KBM-7 (cell line): ENCODE measurements at regions not wholly inside any gene's neighbourhood (a gene's known extent, or its start where the extent isn't known, plus 50 kb on each side); places are given as distances from the start of the nearest gene placed in this dataset.
A peak's percentile ranks its signal among the peaks of the same experiment; 100 is the strongest.

Source experiments
- DNase-seq: peaks from one replicate; pipeline ENCODE4 v3.0.0-alpha.2; 2015
- in situ Hi-C: fragments of 300-500 bp; cut with MboI; formaldehyde crosslinking; loops from 2 replicates; pipeline ENCODE4 v1.14.3; 2020; ENCODE audit warnings: low sequenced_read_pairs, low pct_unique_long_range_greater_than_20kb, mixed read lengths

GRCh38 chr5:31052937-31053658 is 140.4 kb upstream of the CDH6 start:
- no peak for DNase-seq

GRCh38 chr5:31051316-31051715 is 142.2 kb upstream of the CDH6 start:
- no peak for DNase-seq
- in situ Hi-C loops: no loop called here

More at GRCh38 chr5:31052937-31053658, 140.4 kb upstream of the CDH6 start:
- in situ Hi-C loops: no loop called here

- no peak for DNase-seq
- in situ Hi-C loops: no loop called here
Measured at GRCh38 chr5:31049936-31050704, 143.4 kb upstream of the CDH6 start.

GRCh38 chr5:31049461-31049860 is 144.0 kb upstream of the CDH6 start:
- DNase-seq: no peak
- in situ Hi-C loops: no loop called here

- no peak for DNase-seq
- in situ Hi-C loops: no loop called here
Measured at GRCh38 chr5:31048282-31049270, 144.9 kb upstream of the CDH6 start.

GRCh38 chr5:31047621-31048020 is 145.9 kb upstream of the CDH6 start:
- in situ Hi-C loops: no loop called here
- no peak for DNase-seq

DNA sequence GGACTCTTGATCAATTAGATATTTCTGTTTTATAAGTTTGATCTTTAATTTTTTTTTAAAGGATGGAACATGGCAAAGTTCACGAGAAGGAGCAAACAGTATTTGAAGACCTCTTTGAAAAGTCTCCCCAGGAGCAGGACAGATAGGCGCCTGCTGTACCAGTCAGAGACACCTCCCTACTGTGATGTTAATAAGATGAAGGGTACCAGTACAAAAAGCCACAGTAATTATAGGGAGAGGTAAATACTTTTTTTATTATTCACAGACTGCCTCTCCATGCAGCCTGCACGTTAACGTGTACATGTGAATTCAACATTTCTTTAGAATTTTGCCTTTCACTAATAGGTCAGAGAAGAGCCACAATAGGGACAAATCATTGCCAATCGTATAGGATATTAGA is 146.5 kb upstream of the CDH6 start:
- no peak for DNase-seq
- in situ Hi-C loops: no loop called here

- DNase-seq: no peak
- in situ Hi-C loops: no loop called here
Measured at GRCh38 chr5:31036411-31036810, 157.1 kb upstream of the CDH6 start.

GRCh38 chr5:31033295-31033694 is 160.2 kb upstream of the CDH6 start:
- in situ Hi-C loops: no loop called here
- no peak for DNase-seq

DNA sequence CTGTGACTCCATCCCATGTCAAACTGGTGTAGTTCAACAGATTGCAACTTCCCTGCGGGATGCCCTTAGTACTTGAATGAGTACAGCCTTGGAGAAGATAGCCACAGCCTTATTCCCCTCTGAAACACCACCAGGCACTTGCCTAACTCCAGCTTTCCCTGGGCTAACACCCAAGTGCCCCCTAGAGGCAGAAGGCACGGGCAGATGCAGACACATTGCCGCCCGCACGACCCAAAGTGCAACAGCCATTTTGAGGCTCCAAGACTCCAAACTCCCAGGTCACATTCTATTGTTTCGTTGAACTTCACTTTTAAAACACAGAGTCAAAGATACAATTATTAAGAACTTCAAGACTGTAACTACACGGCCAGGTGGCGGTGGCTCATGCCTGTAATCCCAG is 163.6 kb upstream of the CDH6 start:
- in situ Hi-C loops: no loop called here
- DNase-seq: peak; percentile 11

DNA sequence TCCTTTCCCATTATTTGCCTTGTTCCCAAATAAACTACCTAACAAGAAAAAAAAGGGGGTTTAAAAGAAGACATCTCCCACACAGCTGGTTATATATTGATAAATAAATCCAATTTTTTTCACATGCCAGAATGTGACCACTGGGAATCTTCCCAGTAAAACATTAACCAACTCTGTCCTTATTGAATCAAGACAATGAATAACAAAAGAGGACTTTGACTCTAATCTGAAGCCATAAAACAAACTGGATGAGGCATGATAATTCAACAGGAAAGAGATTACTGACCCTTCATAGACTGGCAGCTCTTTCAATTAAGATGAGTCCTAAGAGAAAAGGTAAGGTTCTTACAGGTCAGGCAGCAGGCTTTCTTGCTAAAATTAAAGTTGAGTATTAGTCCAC is 165.8 kb upstream of the CDH6 start:
- no peak for DNase-seq
- in situ Hi-C loops: no loop called here

GRCh38 chr5:31023105-31023504 is 170.4 kb upstream of the CDH6 start:
- no peak for DNase-seq
- in situ Hi-C loops: no loop called here

GRCh38 chr5:31021181-31021624 is 172.3 kb upstream of the CDH6 start:
- in situ Hi-C loops: no loop called here
- no peak for DNase-seq

DNA sequence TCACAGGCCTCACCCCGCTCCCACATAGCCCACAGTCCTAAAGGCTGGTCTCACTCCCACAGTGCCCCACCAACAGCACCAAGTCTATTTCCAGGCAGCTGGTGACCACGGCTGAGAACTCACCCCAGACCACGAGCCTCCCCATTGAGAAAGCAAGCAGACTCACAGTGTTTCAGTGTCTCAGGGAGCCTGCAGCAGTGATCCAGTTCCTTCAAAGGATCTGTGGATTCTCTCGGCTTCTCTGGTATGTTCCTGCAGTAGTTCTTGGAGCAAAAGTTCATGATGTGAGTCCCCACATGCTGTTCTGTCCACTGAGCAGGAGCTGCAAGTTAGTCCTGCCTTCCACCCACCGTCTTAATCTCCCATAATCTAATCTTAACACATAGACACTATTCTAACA is 185.3 kb upstream of the CDH6 start:
- in situ Hi-C loops: no loop called here
- DNase-seq: no peak

DNA sequence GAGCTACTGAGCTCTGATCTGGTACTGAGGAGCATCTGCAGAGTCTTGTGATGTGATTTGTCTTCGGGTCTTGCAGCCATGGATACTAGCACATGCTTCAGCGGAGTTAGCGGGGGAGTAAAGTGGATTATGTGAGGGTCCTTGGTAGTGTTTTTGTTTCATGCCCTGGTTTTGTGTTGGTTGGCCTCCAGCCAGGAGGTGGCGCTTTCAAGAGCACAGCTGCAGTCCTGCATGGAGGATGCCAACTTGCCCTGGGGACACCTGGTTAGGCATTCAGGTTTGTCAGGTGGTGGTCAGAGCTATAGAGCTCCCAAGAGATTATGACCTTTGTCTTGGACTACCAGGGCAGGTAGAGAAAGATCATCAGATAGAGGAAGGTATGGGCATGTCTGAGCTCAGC is 185.8 kb upstream of the CDH6 start:
- no peak for DNase-seq
- in situ Hi-C loops: no loop called here

- DNase-seq: no peak
- in situ Hi-C loops: no loop called here
Measured at GRCh38 chr5:31000287-31000686, 193.2 kb upstream of the CDH6 start.

- in situ Hi-C loops: no loop called here
- no peak for DNase-seq
Measured at GRCh38 chr5:30997681-30998080, 195.8 kb upstream of the CDH6 start.

- in situ Hi-C loops: no loop called here
- no peak for DNase-seq
Measured at GRCh38 chr5:30994902-30995301, 198.6 kb upstream of the CDH6 start.

DNA sequence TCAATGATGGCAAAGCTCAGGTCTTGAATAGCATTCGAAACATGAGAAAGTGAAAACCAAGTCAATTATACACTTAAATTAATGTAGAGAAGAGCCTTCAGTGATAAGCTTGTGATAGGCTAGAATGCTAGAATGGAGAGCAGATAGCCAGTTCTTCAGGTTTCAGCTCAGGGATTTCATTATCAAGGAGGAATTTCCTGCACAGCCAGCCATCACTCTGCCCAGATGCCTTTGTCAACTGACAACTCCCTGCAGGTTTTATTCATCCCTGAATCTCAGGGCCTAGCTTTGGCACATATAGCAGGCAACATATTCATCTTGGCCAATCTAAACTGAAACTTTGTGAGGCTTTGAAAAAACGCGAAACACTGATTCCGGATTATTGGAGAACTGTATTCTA is 199.3 kb upstream of the CDH6 start:
- in situ Hi-C loops: no loop called here
- DNase-seq: no peak

- in situ Hi-C loops: no loop called here
- no peak for DNase-seq
Measured at GRCh38 chr5:30991462-30991861, 202.0 kb upstream of the CDH6 start.
